Skeletal muscle tissue (tissue), 3 donors: ENCODE measurements at regions not wholly inside any gene's neighbourhood (a gene's known extent, or its start where the extent isn't known, plus 50 kb on each side); places are given as distances from the start of the nearest gene placed in this dataset.
"Not testable (repeated sequence)": the region's sequence is repeated elsewhere in the genome, so short reads cannot be mapped to it uniquely, and the experiment has no call there.

ENCODE experiments used
- H3K27ac ChIP-seq: one replicate; pipeline ENCODE4 v1.7.0; 2013; ENCODE audit warnings: mild to moderate bottlenecking, low read depth, low read length, inconsistent platforms
- H3K27me3 ChIP-seq, 3 donors: one replicate each; pipeline ENCODE4 v1.7.0; 2013; ENCODE audit warnings: low read length in 3 of 3; ENCODE audit not compliant: control insufficient read depth in 3 of 3, insufficient read depth in 3 of 3
- H3K36me3 ChIP-seq, 3 donors: one replicate each; pipeline ENCODE4 v1.7.0; 2013; ENCODE audit warnings: low read length in 3 of 3; ENCODE audit not compliant: control insufficient read depth in 3 of 3, insufficient read depth in 3 of 3
- H3K4me1 ChIP-seq, 3 donors: one replicate each; pipeline ENCODE4 v1.7.0; 2013; ENCODE audit warnings: low read length in 3 of 3, mild to moderate bottlenecking in 3 of 3; ENCODE audit not compliant: control insufficient read depth in 3 of 3, insufficient read depth in 3 of 3
- H3K4me3 ChIP-seq, 3 donors: one replicate each; pipeline ENCODE4 v1.7.0; 2013; ENCODE audit warnings: low read length in 3 of 3
- H3K9ac ChIP-seq, 3 donors: one replicate each; pipeline ENCODE4 v1.7.0; 2013; ENCODE audit warnings: low read length in 3 of 3, mild to moderate bottlenecking in 3 of 3, moderate library complexity in 2 of 3, low read depth in 1 of 3
- H3K9me3 ChIP-seq, 3 donors: one replicate each; pipeline ENCODE4 v1.7.0; 2013; ENCODE audit warnings: low read length in 3 of 3; ENCODE audit not compliant: control insufficient read depth in 3 of 3
- donor health status: Osteomylitis.

- Histone ChIP-seq H3K9me3 (no peaks in the 10 kb centered on the region), H3K9ac (no peak overlapping the region), H3K27me3 (no peaks in the 10 kb centered on the region), H3K4me3 (no peak overlapping the region), H3K27ac (no peak overlapping the region), H3K36me3 (no peaks in the 10 kb centered on the region), H3K4me1 (no peaks in the 10 kb centered on the region)
Observed at GRCh38 chr6:21751608-21752007, 158.1 kb downstream of the SOX4 start.

GRCh38 chr6:21752054-21752811, 158.7 kb downstream of the SOX4 start:
- H3K36me3 ChIP-seq = no peaks in the 10 kb centered on the region
- H3K27me3 ChIP-seq = no peaks in the 10 kb centered on the region
- H3K9ac ChIP-seq = no peak overlapping the region
- no peak overlapping the region for H3K4me3 ChIP-seq
- no peaks in the 10 kb centered on the region for H3K9me3 ChIP-seq
- H3K27ac ChIP-seq = no peak overlapping the region
- H3K4me1 ChIP-seq = no peaks in the 10 kb centered on the region

DNA sequence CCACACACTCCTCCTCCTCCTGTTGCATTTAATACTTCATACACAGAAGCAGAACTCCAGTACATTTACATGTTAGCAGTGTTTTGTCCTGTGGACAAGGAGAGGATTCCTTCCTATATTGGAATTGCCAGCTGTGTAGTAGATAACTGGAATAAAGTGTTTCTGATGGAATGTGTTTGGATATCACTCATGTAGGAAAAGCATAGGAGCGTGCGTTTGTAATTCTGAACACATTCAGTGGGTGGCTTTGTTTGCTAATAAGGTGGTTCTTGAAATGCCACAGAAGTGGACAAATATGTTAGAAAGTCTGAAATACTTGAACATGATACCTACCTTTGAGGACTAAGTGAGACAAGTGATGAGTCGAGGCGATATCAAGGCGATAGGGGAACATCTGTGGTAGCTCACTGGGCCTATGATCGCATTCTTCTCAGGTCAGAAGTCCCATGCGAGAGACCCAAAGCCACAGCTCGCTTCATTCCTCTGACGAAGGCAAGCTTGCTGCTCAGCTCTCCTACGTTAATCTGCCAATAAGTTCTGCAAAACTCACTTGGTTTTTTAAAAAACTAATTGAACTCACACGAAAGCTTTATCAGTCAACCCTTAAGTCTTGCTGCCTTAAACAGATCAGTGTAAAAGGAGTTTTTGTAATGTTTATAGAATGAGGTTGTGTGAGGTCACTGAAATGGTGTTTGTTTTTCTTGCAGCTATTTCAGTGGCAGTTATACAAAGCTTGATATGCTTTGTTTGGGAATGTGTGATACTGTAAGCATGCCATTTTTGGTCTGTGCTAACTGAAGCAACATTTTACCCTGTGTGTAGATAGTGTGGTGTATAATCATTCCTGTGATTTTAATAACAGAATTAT, 159.9 kb downstream of the SOX4 start:
- Histone ChIP-seq H3K4me3 (no peak overlapping the region), H3K36me3 (no peaks in the 10 kb centered on the region), H3K9ac (no peak overlapping the region), H3K27me3 (no peaks in the 10 kb centered on the region), H3K4me1 (no peaks in the 10 kb centered on the region), H3K9me3 (no peaks in the 10 kb centered on the region), H3K27ac (no peak overlapping the region)

- H3K9ac ChIP-seq = no peak overlapping the region
- H3K36me3 ChIP-seq = no peaks in the 10 kb centered on the region
- H3K27me3 ChIP-seq = no peaks in the 10 kb centered on the region
- H3K9me3 ChIP-seq = no peaks in the 10 kb centered on the region
- no peaks in the 10 kb centered on the region for H3K4me1 ChIP-seq
- H3K4me3 ChIP-seq = no peak overlapping the region
- no peak overlapping the region for H3K27ac ChIP-seq
Observed at GRCh38 chr6:21754891-21755290, 161.3 kb downstream of the SOX4 start.

GRCh38 chr6:21756487-21756886, 162.9 kb downstream of the SOX4 start:
- Histone ChIP-seq H3K27me3 (no peaks in the 10 kb centered on the region), H3K36me3 (no peaks in the 10 kb centered on the region), H3K4me1 (no peaks in the 10 kb centered on the region), H3K9ac (no peak overlapping the region), H3K9me3 (no peaks in the 10 kb centered on the region), H3K27ac (no peak overlapping the region), H3K4me3 (no peak overlapping the region)

- not testable (repeated sequence) for H3K9ac ChIP-seq, H3K4me1 ChIP-seq, H3K4me3 ChIP-seq, H3K36me3 ChIP-seq, H3K27me3 ChIP-seq, H3K9me3 ChIP-seq, H3K27ac ChIP-seq
Observed at GRCh38 chr6:21757392-21757791, 163.8 kb downstream of the SOX4 start.

DNA sequence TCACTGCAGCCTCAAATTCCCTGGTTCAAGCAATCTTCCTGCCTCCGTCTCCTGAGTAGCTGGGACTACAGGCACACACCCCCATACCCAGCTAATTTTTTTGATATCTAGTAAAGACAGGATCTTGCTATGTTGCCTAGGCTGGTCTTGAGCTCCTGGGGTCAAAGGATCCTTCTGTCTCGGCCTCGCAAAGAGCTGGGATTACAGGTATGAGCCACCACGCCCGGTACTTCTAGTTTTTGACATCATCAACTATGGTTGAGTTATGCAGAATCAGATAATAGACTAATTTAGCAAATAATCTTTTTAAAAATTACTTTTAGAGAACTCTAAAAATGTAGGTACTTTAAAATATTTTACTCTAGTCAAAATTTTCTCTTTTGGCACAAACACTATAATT, 166.2 kb downstream of the SOX4 start:
- no peaks in the 10 kb centered on the region for H3K36me3 ChIP-seq
- H3K4me1 ChIP-seq = no peaks in the 10 kb centered on the region
- no peak overlapping the region for H3K9ac ChIP-seq
- H3K4me3 ChIP-seq = no peak overlapping the region
- H3K9me3 ChIP-seq = no peaks in the 10 kb centered on the region
- H3K27me3 ChIP-seq = no peaks in the 10 kb centered on the region
- no peak overlapping the region for H3K27ac ChIP-seq

GRCh38 chr6:21761053-21761730, 167.6 kb downstream of the SOX4 start:
- not testable (repeated sequence) for H3K36me3 ChIP-seq, H3K27me3 ChIP-seq, H3K27ac ChIP-seq, H3K4me3 ChIP-seq, H3K9me3 ChIP-seq, H3K9ac ChIP-seq, H3K4me1 ChIP-seq

GRCh38 chr6:21764989-21765388, 171.4 kb downstream of the SOX4 start:
- no peaks in the 10 kb centered on the region for H3K9me3 ChIP-seq
- H3K36me3 ChIP-seq = no peaks in the 10 kb centered on the region
- no peak overlapping the region for H3K9ac ChIP-seq
- no peak overlapping the region for H3K4me3 ChIP-seq
- no peak overlapping the region for H3K27ac ChIP-seq
- H3K27me3 ChIP-seq = no peaks in the 10 kb centered on the region
- H3K4me1 ChIP-seq = peaks cover 0 to 4% (median 0%) of the 10 kb centered on the region in 3 donors
